Parathyroid adenoma (tissue), 2 donors: ENCODE measurements at regions not wholly inside any gene's neighbourhood (a gene's known extent, or its start where the extent isn't known, plus 50 kb on each side); places are given as distances from the start of the nearest gene placed in this dataset.

Experiments
- H2AFZ ChIP-seq: fragments of 300-600 bp; sonication (generic); one replicate; pipeline ENCODE4 v1.7.0; 2017; ENCODE audit warnings: antibody characterized with exemption, mild to moderate bottlenecking
- H3K27ac ChIP-seq: fragments of 300-600 bp; sonication (generic); one replicate; pipeline ENCODE4 v1.7.0; 2017
- H3K27me3 ChIP-seq: fragments of 300-600 bp; sonication (generic); one replicate; pipeline ENCODE4 v1.7.0; 2017; ENCODE audit warnings: low read length; ENCODE audit not compliant: control insufficient read depth, insufficient read depth
- H3K36me3 ChIP-seq: fragments of 300-600 bp; sonication (generic); one replicate; pipeline ENCODE4 v1.7.0; 2017; ENCODE audit warnings: low read length; ENCODE audit not compliant: control insufficient read depth, insufficient read depth
- H3K4me1 ChIP-seq: fragments of 300-600 bp; sonication (generic); one replicate; pipeline ENCODE4 v1.7.0; 2017; ENCODE audit warnings: control low read depth
- H3K4me2 ChIP-seq: fragments of 300-600 bp; sonication (generic); one replicate; pipeline ENCODE4 v1.7.0; 2017; ENCODE audit warnings: low read length
- H3K4me3 ChIP-seq: fragments of 300-600 bp; sonication (generic); one replicate; pipeline ENCODE4 v1.7.0; 2017; ENCODE audit warnings: low read depth, low read length
- H3K79me2 ChIP-seq: fragments of 300-600 bp; sonication (generic); one replicate; pipeline ENCODE4 v1.7.0; 2017; ENCODE audit warnings: control low read depth
- H3K9ac ChIP-seq: fragments of 300-600 bp; sonication (generic); one replicate; pipeline ENCODE4 v1.7.0; 2017; ENCODE audit warnings: mild to moderate bottlenecking
- H3K9me3 ChIP-seq: fragments of 300-600 bp; sonication (generic); one replicate; pipeline ENCODE4 v1.7.0; 2017; ENCODE audit warnings: low read length; ENCODE audit not compliant: control insufficient read depth
- CTCF ChIP-seq: fragments of 300-600 bp; sonication (generic); IDR thresholded peaks from one replicate; pipeline ENCODE4 v1.7.0; 2017; ENCODE audit warnings: antibody characterized with exemption, mild to moderate bottlenecking
- donor health status: primary hyperparathyroidism.

- H3K27me3 ChIP-seq, result no peaks in the 10 kb centered on the region
- H3K4me3 ChIP-seq, result no peak overlapping the region
- H3K4me1 ChIP-seq, result no peaks in the 10 kb centered on the region
- no peak overlapping the region for H3K27ac ChIP-seq
- H2AFZ ChIP-seq, result no peak overlapping the region
- H3K9me3 ChIP-seq, result no peaks in the 10 kb centered on the region
- H3K79me2 ChIP-seq, result no peaks in the 10 kb centered on the region
- no peak for TF ChIP-seq CTCF
- H3K36me3 ChIP-seq, result no peaks in the 10 kb centered on the region
- H3K4me2 ChIP-seq, result no peak overlapping the region
- no peak overlapping the region for H3K9ac ChIP-seq
Observed at GRCh38 chr4:1478766-1479355, 72.6 kb upstream of the NKX1-1 start.

GRCh38 chr4:1477045-1477840 is 71.0 kb upstream of the NKX1-1 start:
- Histone ChIP-seq H3K4me1 (no peaks in the 10 kb centered on the region), H3K27ac (no peak overlapping the region), H3K4me3 (no peak overlapping the region), H3K79me2 (no peaks in the 10 kb centered on the region), H3K36me3 (no peaks in the 10 kb centered on the region), H3K4me2 (no peak overlapping the region), H3K9me3 (no peaks in the 10 kb centered on the region), H3K9ac (no peak overlapping the region), H2AFZ (no peak overlapping the region), H3K27me3 (peaks cover 3% of the 10 kb centered on the region)
- TF ChIP-seq CTCF, result no peak

- H3K79me2 ChIP-seq, result no peaks in the 10 kb centered on the region
- H2AFZ ChIP-seq, result no peak overlapping the region
- TF ChIP-seq CTCF, result no peak
- no peak overlapping the region for H3K9ac ChIP-seq
- H3K4me3 ChIP-seq, result no peak overlapping the region
- H3K36me3 ChIP-seq, result no peaks in the 10 kb centered on the region
- H3K27me3 ChIP-seq, result peaks cover 6% of the 10 kb centered on the region
- H3K9me3 ChIP-seq, result no peaks in the 10 kb centered on the region
- no peak overlapping the region for H3K27ac ChIP-seq
- no peaks in the 10 kb centered on the region for H3K4me1 ChIP-seq
- H3K4me2 ChIP-seq, result no peak overlapping the region
Observed at GRCh38 chr4:1476140-1476513, 69.9 kb upstream of the NKX1-1 start.

- no peak for TF ChIP-seq CTCF
- H3K4me1 ChIP-seq, result no peaks in the 10 kb centered on the region
- H3K4me2 ChIP-seq, result no peak overlapping the region
- H3K27ac ChIP-seq, result no peak overlapping the region
- H3K4me3 ChIP-seq, result no peak overlapping the region
- no peak overlapping the region for H2AFZ ChIP-seq
- H3K27me3 ChIP-seq, result peaks cover 11% of the 10 kb centered on the region
- no peaks in the 10 kb centered on the region for H3K36me3 ChIP-seq
- H3K9me3 ChIP-seq, result no peaks in the 10 kb centered on the region
- H3K9ac ChIP-seq, result no peak overlapping the region
- H3K79me2 ChIP-seq, result no peaks in the 10 kb centered on the region
Observed at GRCh38 chr4:1475277-1476139, 69.3 kb upstream of the NKX1-1 start.
